Colonic mucosa (tissue), 4 donors: ENCODE measurements at regions not wholly inside any gene's neighbourhood (a gene's known extent, or its start where the extent isn't known, plus 50 kb on each side); places are given as distances from the start of the nearest gene placed in this dataset.

Experiments used
- DNase-seq: peaks from one replicate; pipeline ENCODE4 v3.0.0-alpha.2; 2020
- H3K27ac ChIP-seq: fragments of 200-600 bp; one replicate; pipeline ENCODE4 v1.8.0; 2021
- H3K27me3 ChIP-seq: fragments of 200-600 bp; one replicate; pipeline ENCODE4 v1.8.0; 2021
- H3K36me3 ChIP-seq: fragments of 200-600 bp; one replicate; pipeline ENCODE4 v1.8.0; 2021
- H3K4me1 ChIP-seq: fragments of 200-600 bp; one replicate; pipeline ENCODE4 v1.8.0; 2021; ENCODE audit warnings: mild to moderate bottlenecking
- H3K4me3 ChIP-seq: fragments of 200-600 bp; one replicate; pipeline ENCODE4 v1.8.0; 2021
- H3K9ac ChIP-seq, 2 donors: one replicate each; pipeline ENCODE4 v1.7.0; 2013; ENCODE audit warnings: control low read depth in 2 of 2, low read depth in 2 of 2, low read length in 2 of 2
- H3K9me3 ChIP-seq: fragments of 200-600 bp; one replicate; pipeline ENCODE4 v1.8.0; 2021
- intact Hi-C: fragments of 100-400 bp; cut with DNase I; formaldehyde crosslinking; loops from one replicate; pipeline ENCODE4 v1.14.1; 2022
- TF ChIP-seq, protein P1 (sequence below): fragments of 200-600 bp; IDR thresholded peaks from one replicate; pipeline ENCODE4 v1.8.0; 2022; ENCODE audit warnings: antibody characterized with exemption, mild to moderate bottlenecking
- donor health status: healthy.
- donor health status: DM: no; HTN: no; CAD: no.
- donor health status: DM: no; HTN: no; CAD: no.

DNA sequence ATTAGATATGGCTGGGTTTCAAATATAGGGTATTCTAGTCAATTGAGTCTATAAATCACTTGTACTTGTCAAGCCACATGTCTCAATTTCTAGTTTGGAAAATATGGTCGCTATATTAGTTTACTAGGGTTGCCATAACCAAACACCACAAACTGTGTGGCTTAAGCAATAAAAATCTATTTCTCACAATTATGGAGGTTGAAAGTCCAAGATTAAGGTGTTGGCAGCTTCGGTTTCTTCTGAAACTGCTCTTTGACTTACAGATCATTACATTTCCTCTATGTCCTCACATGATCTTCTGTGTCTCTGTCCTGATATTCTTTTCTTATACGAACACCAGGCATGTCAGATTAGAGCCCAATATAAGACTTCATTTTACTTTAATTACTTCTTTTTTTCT lies 55.8 kb upstream of the BASP1 start:
- no peak overlapping the region for H3K27ac ChIP-seq
- DNase-seq: no peak

DNA sequence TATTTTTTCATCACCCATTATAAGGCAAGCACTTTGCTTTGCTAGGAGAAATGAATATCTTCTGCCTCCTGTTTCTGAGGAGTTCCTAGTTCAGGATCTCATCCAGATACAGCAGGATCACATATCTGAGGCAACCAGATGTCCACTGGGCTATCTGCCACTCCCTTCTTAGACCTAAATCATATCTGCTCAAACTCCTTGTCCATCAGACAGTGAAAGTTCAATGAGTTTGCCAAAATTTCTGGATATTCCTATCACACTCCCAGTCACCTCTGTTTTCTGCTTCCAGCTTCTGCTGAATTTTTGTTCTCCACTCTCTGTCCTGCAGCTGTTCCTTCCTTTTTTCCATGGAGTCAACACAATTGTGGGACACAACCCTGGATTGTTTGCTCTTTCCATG lies 54.2 kb upstream of the BASP1 start:
- no peaks in the 10 kb centered on the region for H3K27me3 ChIP-seq
- no peaks in the 10 kb centered on the region for H3K4me1 ChIP-seq
- no peak overlapping the region for H3K9ac ChIP-seq
- H3K4me3 ChIP-seq: no peak overlapping the region
- H3K27ac ChIP-seq: no peak overlapping the region
- intact Hi-C loops: no loop called here
- TF ChIP-seq, protein P1, sequence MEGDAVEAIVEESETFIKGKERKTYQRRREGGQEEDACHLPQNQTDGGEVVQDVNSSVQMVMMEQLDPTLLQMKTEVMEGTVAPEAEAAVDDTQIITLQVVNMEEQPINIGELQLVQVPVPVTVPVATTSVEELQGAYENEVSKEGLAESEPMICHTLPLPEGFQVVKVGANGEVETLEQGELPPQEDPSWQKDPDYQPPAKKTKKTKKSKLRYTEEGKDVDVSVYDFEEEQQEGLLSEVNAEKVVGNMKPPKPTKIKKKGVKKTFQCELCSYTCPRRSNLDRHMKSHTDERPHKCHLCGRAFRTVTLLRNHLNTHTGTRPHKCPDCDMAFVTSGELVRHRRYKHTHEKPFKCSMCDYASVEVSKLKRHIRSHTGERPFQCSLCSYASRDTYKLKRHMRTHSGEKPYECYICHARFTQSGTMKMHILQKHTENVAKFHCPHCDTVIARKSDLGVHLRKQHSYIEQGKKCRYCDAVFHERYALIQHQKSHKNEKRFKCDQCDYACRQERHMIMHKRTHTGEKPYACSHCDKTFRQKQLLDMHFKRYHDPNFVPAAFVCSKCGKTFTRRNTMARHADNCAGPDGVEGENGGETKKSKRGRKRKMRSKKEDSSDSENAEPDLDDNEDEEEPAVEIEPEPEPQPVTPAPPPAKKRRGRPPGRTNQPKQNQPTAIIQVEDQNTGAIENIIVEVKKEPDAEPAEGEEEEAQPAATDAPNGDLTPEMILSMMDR: no peak
- no peak for DNase-seq
- H3K9me3 ChIP-seq: no peaks in the 10 kb centered on the region
- H3K36me3 ChIP-seq: no peaks in the 10 kb centered on the region

More for the DNA sequence above, 55.8 kb upstream of the BASP1 start:
- Histone ChIP-seq H3K27me3 (no peaks in the 10 kb centered on the region), H3K4me1 (no peaks in the 10 kb centered on the region), H3K9me3 (no peaks in the 10 kb centered on the region), H3K9ac (no peak overlapping the region), H3K4me3 (no peak overlapping the region), H3K36me3 (no peaks in the 10 kb centered on the region)
- intact Hi-C loops: no loop called here
- TF ChIP-seq, protein P1: no peak

DNA sequence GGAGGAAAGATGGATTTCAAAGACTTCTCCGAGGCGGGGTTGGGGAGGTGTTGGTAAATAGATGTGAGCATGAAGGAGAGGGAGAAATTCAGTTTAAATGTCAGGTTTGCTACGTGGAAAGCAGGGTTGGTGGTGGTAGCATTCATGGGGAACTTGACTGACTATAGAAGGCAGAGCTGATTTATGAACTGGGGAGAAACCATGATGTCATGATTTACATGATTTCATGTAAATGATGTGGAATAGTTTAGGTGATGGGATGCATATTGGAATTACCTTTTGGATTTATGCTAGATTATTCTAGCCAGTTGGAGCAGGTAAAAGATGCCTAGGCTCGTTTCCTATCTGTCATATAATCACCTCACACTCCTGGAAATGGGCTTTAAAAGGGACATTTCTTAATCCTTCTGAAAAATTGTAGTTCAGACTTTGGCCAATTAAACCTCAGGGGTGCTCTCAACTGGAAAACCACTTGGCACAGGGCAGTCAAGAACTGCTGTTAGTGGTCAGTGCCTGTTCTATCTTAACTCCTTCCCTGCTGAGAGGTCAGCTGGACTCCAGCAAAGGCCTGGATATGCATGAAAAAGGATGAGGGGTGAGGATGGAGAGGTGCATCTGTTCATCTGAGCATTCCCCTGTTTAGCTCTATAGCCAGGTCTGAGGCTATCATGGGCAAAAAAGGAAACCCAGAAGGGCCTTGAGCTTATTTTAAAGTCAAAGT lies 50.1 kb upstream of the BASP1 start:
- Histone ChIP-seq H3K4me1 (no peaks in the 10 kb centered on the region), H3K9me3 (no peaks in the 10 kb centered on the region), H3K9ac (no peak overlapping the region), H3K27ac (no peak overlapping the region), H3K27me3 (no peaks in the 10 kb centered on the region), H3K36me3 (no peaks in the 10 kb centered on the region), H3K4me3 (no peak overlapping the region)
- intact Hi-C loops: no loop called here
- TF ChIP-seq, protein P1: no peak
- no peak for DNase-seq
